ENCODE measurements at regions not wholly inside any gene's neighbourhood (a gene's known extent, or its start where the extent isn't known, plus 50 kb on each side); places are given as distances from the start of the nearest gene placed in this dataset.

- TF ChIP-seq CTCF (IDR thresholded peaks at IDR 0.05): no peak
- TF ChIP-seq POLR2A (IDR thresholded peaks at IDR 0.05): no peak
- TF ChIP-seq EP300 (IDR thresholded peaks at IDR 0.05): no peak
Observed at GRCh38 chr1:58942759-58943191, 158.9 kb upstream of the JUN start.

Measured in ovary (tissue), 3 donors.